ENCODE measurements at regions not wholly inside any gene's neighbourhood (a gene's known extent, or its start where the extent isn't known, plus 50 kb on each side); places are given as distances from the start of the nearest gene placed in this dataset.

- DNase-seq (ENCODE audit: low read depth): no peak
Measured at GRCh38 chr10:30256084-30256483, 93.0 kb downstream of the MTPAP start.

- no peak for DNase-seq (ENCODE audit: low read depth)
Measured at GRCh38 chr10:30254926-30255325, 94.2 kb downstream of the MTPAP start.

- DNase-seq (ENCODE audit: low read depth): no peak
Measured at GRCh38 chr10:30248728-30249127, 100.3 kb downstream of the MTPAP start.

GRCh38 chr10:30247704-30248103 is 101.4 kb downstream of the MTPAP start:
- DNase-seq (ENCODE audit: low read depth): no peak

GRCh38 chr10:30241422-30242110 is 107.5 kb downstream of the MTPAP start:
- DNase-seq (ENCODE audit: low read depth): no peak

GRCh38 chr10:30238836-30239235 is 110.2 kb downstream of the MTPAP start:
- no peak for DNase-seq (ENCODE audit: low read depth)

GRCh38 chr10:30233186-30233959 is 115.7 kb downstream of the MTPAP start:
- no peak for DNase-seq (ENCODE audit: low read depth)

GRCh38 chr10:30231709-30232108 is 117.4 kb downstream of the MTPAP start:
- DNase-seq (ENCODE audit: low read depth): no peak

- DNase-seq (ENCODE audit: low read depth): no peak
Measured at GRCh38 chr10:30231071-30231652, 117.9 kb downstream of the MTPAP start.

- DNase-seq (ENCODE audit: low read depth): no peak
Measured at GRCh38 chr10:30229536-30229935, 119.5 kb downstream of the MTPAP start.

- DNase-seq (ENCODE audit: low read depth): no peak
Measured at GRCh38 chr10:30228417-30229036, 120.6 kb downstream of the MTPAP start.

GRCh38 chr10:30227481-30227880 is 121.6 kb downstream of the MTPAP start:
- DNase-seq (ENCODE audit: low read depth): no peak

- peak; percentile 4 for DNase-seq (ENCODE audit: low read depth)
Measured at GRCh38 chr10:30219971-30220751, 128.9 kb downstream of the MTPAP start.

GRCh38 chr10:30216821-30217220 is 132.3 kb downstream of the MTPAP start:
- DNase-seq (ENCODE audit: low read depth): no peak

- no peak for DNase-seq (ENCODE audit: low read depth)
Measured at GRCh38 chr10:30215623-30216022, 133.5 kb downstream of the MTPAP start.

GRCh38 chr10:30215141-30215540 is 133.9 kb downstream of the MTPAP start:
- no peak for DNase-seq (ENCODE audit: low read depth)

GRCh38 chr10:30210296-30210695 is 138.8 kb downstream of the MTPAP start:
- no peak for DNase-seq (ENCODE audit: low read depth)

- DNase-seq (ENCODE audit: low read depth): no peak
Measured at GRCh38 chr10:30208330-30208729, 140.7 kb downstream of the MTPAP start.

GRCh38 chr10:30207485-30208052 is 141.5 kb downstream of the MTPAP start:
- no peak for DNase-seq (ENCODE audit: low read depth)

GRCh38 chr10:30200017-30200415 is 140.6 kb upstream of the JCAD start:
- DNase-seq (ENCODE audit: low read depth): no peak

GRCh38 chr10:30199376-30200016 is 140.1 kb upstream of the JCAD start:
- no peak for DNase-seq (ENCODE audit: low read depth)
